Vagina (tissue), 2 donors: ENCODE measurements at regions not wholly inside any gene's neighbourhood (a gene's known extent, or its start where the extent isn't known, plus 50 kb on each side); places are given as distances from the start of the nearest gene placed in this dataset.
A peak's percentile ranks its signal among the peaks of the same experiment; 100 is the strongest.

Source experiments
- DNase-seq, 2 donors: peaks; one replicate each; pipeline ENCODE4 v3.0.0-alpha.2; 2017; ENCODE audit errors: extremely low spot score in 2 of 2
- H3K27ac ChIP-seq: fragments of 200-600 bp; sonication (generic); one replicate; pipeline ENCODE4 v1.5.1; 2019
- H3K27me3 ChIP-seq: fragments of 200-600 bp; sonication (generic); one replicate; pipeline ENCODE4 v1.5.1; 2019
- H3K36me3 ChIP-seq, 2 donors: fragments of 200-600 bp; sonication (generic); one replicate each; pipeline ENCODE4 v1.5.1; 2017 to 2019
- H3K4me1 ChIP-seq: fragments of 200-600 bp; sonication (generic); one replicate; pipeline ENCODE4 v1.5.1; 2019
- H3K4me3 ChIP-seq, 2 donors: fragments of 200-600 bp; sonication (generic); 1 replicate in 1 of 2; 2 replicates in 1 of 2; pipeline ENCODE4 v1.5.1; 2016 to 2019
- H3K9me3 ChIP-seq: fragments of 200-600 bp; sonication (generic); one replicate; pipeline ENCODE4 v1.5.1; 2019
- CTCF ChIP-seq, 3 experiments: fragments of 450-650 bp in 2 of 3; fragments of 200-600 bp in 1 of 3; sonication (generic) in 1 of 3; IDR thresholded peaks; one replicate each; pipeline ENCODE4 v1.5.1; 2017 to 2019; ENCODE audit warnings: antibody characterized with exemption in 3 of 3, mild to moderate bottlenecking in 2 of 3, moderate library complexity in 2 of 3
- POLR2A ChIP-seq, 2 donors: fragments of 450-650 bp; IDR thresholded peaks; one replicate each; pipeline ENCODE4 v1.6.1; 2017; ENCODE audit warnings: antibody characterized with exemption in 2 of 2, mild to moderate bottlenecking in 2 of 2, moderate library complexity in 2 of 2
- POLR2AphosphoS5 ChIP-seq, 2 donors: sonication (generic); formaldehyde crosslinking; IDR thresholded peaks; one replicate each; pipeline ENCODE4 v1.9.0; 2017; ENCODE audit warnings: antibody characterized with exemption in 2 of 2, mild to moderate bottlenecking in 2 of 2, low read depth in 1 of 2; ENCODE audit not compliant: insufficient read depth in 1 of 2
- intact Hi-C: fragments of 100-400 bp; cut with DNase I; formaldehyde crosslinking; loops from one replicate; pipeline ENCODE4 v1.15.1; 2023

DNA sequence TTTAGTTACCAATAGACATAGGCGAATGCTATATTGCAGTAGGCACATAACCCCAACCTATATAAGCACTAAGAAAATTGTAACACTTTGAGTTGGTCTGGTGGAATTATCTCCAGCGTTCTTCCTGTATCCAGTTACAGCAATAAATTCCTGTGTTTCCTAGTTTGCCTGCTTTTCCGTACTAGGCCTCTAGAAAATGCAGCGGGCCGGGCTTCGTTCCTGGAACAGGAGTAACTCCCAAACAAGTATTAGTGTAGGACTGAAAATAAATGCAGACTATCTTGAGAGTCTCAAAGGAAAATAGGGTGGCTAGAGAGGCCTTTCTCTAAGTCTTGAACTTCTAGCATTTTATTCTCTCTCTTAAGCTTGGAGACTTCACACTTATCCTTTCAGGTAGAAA, 159.8 kb downstream of the OR13H1 start:
- Histone ChIP-seq H3K4me1 (no peaks in the 10 kb centered on the region), H3K4me3 (peak overlapping the region; percentile 47 to 50), H3K27me3 (no peaks in the 10 kb centered on the region), H3K9me3 (no peaks in the 10 kb centered on the region), H3K36me3 (no peaks in the 10 kb centered on the region), H3K27ac (peak overlapping the region; percentile 76)
- DNase-seq = no peak
- TF ChIP-seq CTCF (IDR thresholded peaks at IDR 0.05) (no peak), POLR2AphosphoS5 (IDR thresholded peaks at IDR 0.05; ENCODE audit: insufficient read depth in 1 of 2, low read depth in 1 of 2) (no peak), POLR2A (IDR thresholded peaks at IDR 0.05) (no peak)
- intact Hi-C loops = no loop called here

DNA sequence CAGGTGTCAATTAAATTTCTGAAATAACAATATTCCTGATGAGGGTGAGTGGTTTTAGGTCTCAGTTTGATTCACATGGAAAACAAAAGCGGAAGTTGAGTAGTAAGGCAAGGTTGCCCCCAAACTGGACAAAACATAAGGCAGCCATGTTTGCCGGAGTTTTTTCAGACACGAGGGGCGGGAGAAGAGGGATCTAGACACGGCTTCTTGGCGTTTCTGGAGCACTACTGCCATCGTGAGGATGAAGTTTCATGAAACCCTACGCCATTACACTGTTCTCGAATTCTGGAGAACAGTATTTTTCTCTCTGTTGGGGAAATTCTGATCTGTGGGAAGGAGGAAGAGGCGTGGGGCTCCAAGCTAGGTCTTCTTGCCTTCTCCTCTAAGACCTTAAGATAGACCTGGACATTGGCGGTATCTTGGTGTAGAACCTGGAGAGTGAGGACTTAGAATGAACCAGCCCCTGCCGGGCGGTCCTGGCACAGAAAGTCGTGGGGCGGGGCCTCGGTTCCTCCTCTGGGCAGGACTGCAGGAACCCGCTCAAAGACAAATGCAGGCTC, 160.3 kb downstream of the OR13H1 start:
- peak overlapping the region; percentile 47 to 50 for H3K4me3 ChIP-seq
- no peaks in the 10 kb centered on the region for H3K4me1 ChIP-seq
- DNase-seq = peak in 1 of 2 donors; percentile 92

DNA sequence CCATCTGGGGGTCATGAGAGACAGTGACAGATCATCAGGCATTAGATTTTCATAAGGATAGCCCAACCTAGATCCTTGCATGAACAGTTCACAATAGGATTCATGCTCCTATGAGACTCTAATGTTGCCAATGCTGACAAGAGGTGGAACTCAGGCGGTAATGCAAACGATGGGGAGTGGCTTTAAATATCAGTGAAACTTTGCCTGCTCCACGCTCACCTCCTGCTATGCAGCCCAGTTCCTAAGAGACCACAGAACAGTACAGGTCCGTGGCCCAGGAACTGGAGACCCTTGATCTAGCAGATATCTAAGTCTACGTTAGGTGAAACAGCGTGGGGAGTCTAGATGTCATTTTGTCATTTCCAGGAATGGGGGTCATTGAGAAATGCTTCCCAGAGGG, 165.7 kb downstream of the OR13H1 start:
- H3K9me3 ChIP-seq = no peaks in the 10 kb centered on the region
- no peak overlapping the region for H3K27ac ChIP-seq
- DNase-seq = no peak
- H3K36me3 ChIP-seq = no peaks in the 10 kb centered on the region
- TF ChIP-seq POLR2AphosphoS5 (IDR thresholded peaks at IDR 0.05; ENCODE audit: insufficient read depth in 1 of 2, low read depth in 1 of 2) (no peak), POLR2A (IDR thresholded peaks at IDR 0.05) (no peak), CTCF (IDR thresholded peaks at IDR 0.05) (no peak)
- intact Hi-C loops = loop anchor here (5.0 kb wide), 1 partner anchor 83 kb away; no protein-coding TSS in a partner anchor
- no peak overlapping the region for H3K4me3 ChIP-seq
- H3K4me1 ChIP-seq = no peaks in the 10 kb centered on the region
- H3K27me3 ChIP-seq = no peaks in the 10 kb centered on the region

More for the DNA sequence above, 160.3 kb downstream of the OR13H1 start:
- no peaks in the 10 kb centered on the region for H3K9me3 ChIP-seq
- no peaks in the 10 kb centered on the region for H3K36me3 ChIP-seq
- TF ChIP-seq CTCF (IDR thresholded peaks at IDR 0.05) (peak; percentile 8 to 75 (median 36)), POLR2AphosphoS5 (IDR thresholded peaks at IDR 0.05; ENCODE audit: insufficient read depth in 1 of 2, low read depth in 1 of 2) (peak in 1 of 2 donors; percentile 71), POLR2A (IDR thresholded peaks at IDR 0.05) (no peak)
- H3K27me3 ChIP-seq = no peaks in the 10 kb centered on the region
- intact Hi-C loops = no loop called here
- peak overlapping the region; percentile 76 for H3K27ac ChIP-seq

DNA sequence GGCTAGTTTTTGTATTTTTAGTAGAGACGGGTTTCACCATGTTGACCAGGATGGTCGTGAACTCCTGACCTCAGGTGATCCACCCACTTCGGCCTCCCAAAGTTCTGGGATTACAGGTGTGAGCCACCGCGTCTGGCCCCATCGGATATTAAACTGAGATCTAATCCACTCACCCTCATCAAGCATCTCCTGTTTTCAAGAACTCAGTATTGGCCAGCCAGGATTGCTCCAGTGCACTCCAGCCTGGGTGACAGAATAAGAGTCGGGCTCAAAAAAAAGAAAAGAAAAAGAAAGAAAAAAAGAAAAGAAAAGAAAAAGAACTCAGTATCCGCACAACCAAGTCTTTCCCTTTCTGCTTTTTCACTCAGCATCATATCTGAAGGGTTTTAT, 167.6 kb downstream of the OR13H1 start:
- TF ChIP-seq POLR2AphosphoS5 (IDR thresholded peaks at IDR 0.05; ENCODE audit: insufficient read depth in 1 of 2, low read depth in 1 of 2) (no peak), POLR2A (IDR thresholded peaks at IDR 0.05) (no peak), CTCF (IDR thresholded peaks at IDR 0.05) (no peak)
- no peaks in the 10 kb centered on the region for H3K9me3 ChIP-seq
- no peak overlapping the region for H3K27ac ChIP-seq
- no peaks in the 10 kb centered on the region for H3K27me3 ChIP-seq
- H3K36me3 ChIP-seq = no peaks in the 10 kb centered on the region
- intact Hi-C loops = loop anchor here (2.0 kb wide), 1 partner anchor 41 kb away; no protein-coding TSS in a partner anchor
- no peaks in the 10 kb centered on the region for H3K4me1 ChIP-seq
- DNase-seq = no peak
- peak overlapping the region; percentile 29 to 38 for H3K4me3 ChIP-seq

- Histone ChIP-seq H3K36me3 (no peaks in the 10 kb centered on the region), H3K27ac (no peak overlapping the region), H3K9me3 (no peaks in the 10 kb centered on the region), H3K4me1 (no peaks in the 10 kb centered on the region), H3K4me3 (no peak overlapping the region), H3K27me3 (no peaks in the 10 kb centered on the region)
- intact Hi-C loops = no loop called here
- no peak for TF ChIP-seq POLR2A (IDR thresholded peaks at IDR 0.05)
- TF ChIP-seq POLR2AphosphoS5 (IDR thresholded peaks at IDR 0.05; ENCODE audit: insufficient read depth in 1 of 2, low read depth in 1 of 2) = no peak
- no peak for TF ChIP-seq CTCF (IDR thresholded peaks at IDR 0.05)
- DNase-seq = no peak
These were observed 179.8 kb downstream of the OR13H1 start for GRCh38 chrX:131723646-131724045.
